SK-N-SH (cell line): ENCODE measurements at regions not wholly inside any gene's neighbourhood (a gene's known extent, or its start where the extent isn't known, plus 50 kb on each side); places are given as distances from the start of the nearest gene placed in this dataset.

ENCODE experiments used
- MAX ChIP-seq: IDR thresholded peaks from 2 replicates; pipeline ENCODE4 v1.4.0; 2012; ENCODE audit warnings: low read depth
- POLR2AphosphoS5 ChIP-seq: IDR thresholded peaks from 2 replicates; pipeline ENCODE4 v1.6.1; 2012; ENCODE audit warnings: low read depth, low read length
- RAD21 ChIP-seq: IDR thresholded peaks from 2 replicates; pipeline ENCODE4 v1.6.1; 2012; ENCODE audit warnings: mild to moderate bottlenecking, low read length
- TCF12 ChIP-seq: IDR thresholded peaks from 2 replicates; pipeline ENCODE4 v1.4.0; 2012
- TF ChIP-seq, protein P1 (sequence below): fragments of 200-600 bp; sonication (generic); IDR thresholded peaks from 2 replicates; pipeline ENCODE4 v1.6.1; 2017; ENCODE audit warnings: antibody characterized with exemption, mild to moderate bottlenecking, moderate library complexity

GRCh38 chr9:28747351-28747985 is 1174.2 kb upstream of the C9orf72 start:
- TF ChIP-seq RAD21: no peak
- no peak for TF ChIP-seq POLR2AphosphoS5
- TF ChIP-seq, protein P1, sequence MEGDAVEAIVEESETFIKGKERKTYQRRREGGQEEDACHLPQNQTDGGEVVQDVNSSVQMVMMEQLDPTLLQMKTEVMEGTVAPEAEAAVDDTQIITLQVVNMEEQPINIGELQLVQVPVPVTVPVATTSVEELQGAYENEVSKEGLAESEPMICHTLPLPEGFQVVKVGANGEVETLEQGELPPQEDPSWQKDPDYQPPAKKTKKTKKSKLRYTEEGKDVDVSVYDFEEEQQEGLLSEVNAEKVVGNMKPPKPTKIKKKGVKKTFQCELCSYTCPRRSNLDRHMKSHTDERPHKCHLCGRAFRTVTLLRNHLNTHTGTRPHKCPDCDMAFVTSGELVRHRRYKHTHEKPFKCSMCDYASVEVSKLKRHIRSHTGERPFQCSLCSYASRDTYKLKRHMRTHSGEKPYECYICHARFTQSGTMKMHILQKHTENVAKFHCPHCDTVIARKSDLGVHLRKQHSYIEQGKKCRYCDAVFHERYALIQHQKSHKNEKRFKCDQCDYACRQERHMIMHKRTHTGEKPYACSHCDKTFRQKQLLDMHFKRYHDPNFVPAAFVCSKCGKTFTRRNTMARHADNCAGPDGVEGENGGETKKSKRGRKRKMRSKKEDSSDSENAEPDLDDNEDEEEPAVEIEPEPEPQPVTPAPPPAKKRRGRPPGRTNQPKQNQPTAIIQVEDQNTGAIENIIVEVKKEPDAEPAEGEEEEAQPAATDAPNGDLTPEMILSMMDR: no peak
- TF ChIP-seq TCF12: no peak
- no peak for TF ChIP-seq MAX
